ENCODE measurements at regions not wholly inside any gene's neighbourhood (a gene's known extent, or its start where the extent isn't known, plus 50 kb on each side); places are given as distances from the start of the nearest gene placed in this dataset.

- H3K4me3 ChIP-seq: no peak overlapping the region
- TF ChIP-seq CTCF (IDR thresholded peaks at IDR 0.05) (no peak), POLR2A (IDR thresholded peaks at IDR 0.05) (no peak)
- no peaks in the 10 kb centered on the region for H3K36me3 ChIP-seq
- intact Hi-C loops (cut with DNase I): no loop called here
- H3K9me3 ChIP-seq: no peaks in the 10 kb centered on the region
- no peaks in the 10 kb centered on the region for H3K4me1 ChIP-seq
- DNase-seq (no peak), ATAC-seq (no peak)
- peaks cover 0 to 26% (median 0%) of the 10 kb centered on the region in 9 donors for H3K27me3 ChIP-seq
- no peak overlapping the region for H3K27ac ChIP-seq
- WGBS, 4 donors: 80 to 92% (median 85%) methylated on average over 6 of the region's 6 CpGs
These were observed 150.5 kb upstream of the GPR26 start for GRCh38 chr10:123515661-123516060.

- TF ChIP-seq CTCF (IDR thresholded peaks at IDR 0.05): no peak
- TF ChIP-seq POLR2A (IDR thresholded peaks at IDR 0.05): no peak
- DNase-seq: no peak
- peaks cover 0 to 32% (median 0%) of the 10 kb centered on the region in 9 donors for H3K27me3 ChIP-seq
These were observed 149.9 kb upstream of the GPR26 start for GRCh38 chr10:123516291-123516690.

GRCh38 chr10:123517426-123517825, 148.7 kb upstream of the GPR26 start:
- H3K27me3 ChIP-seq: peaks cover 0 to 31% (median 0%) of the 10 kb centered on the region in 9 donors
- 38 to 48% (median 41%) methylated on average over 9 of the region's 9 CpGs for WGBS, 4 donors
- DNase-seq: no peak
- H3K4me1 ChIP-seq: no peaks in the 10 kb centered on the region
- intact Hi-C loops (cut with DNase I): no loop called here
- H3K9me3 ChIP-seq: no peaks in the 10 kb centered on the region
- no peak for ATAC-seq
- H3K36me3 ChIP-seq: no peaks in the 10 kb centered on the region
- TF ChIP-seq POLR2A (IDR thresholded peaks at IDR 0.05): no peak
- TF ChIP-seq CTCF (IDR thresholded peaks at IDR 0.05): no peak
- H3K4me3 ChIP-seq: no peak overlapping the region
- no peak overlapping the region for H3K27ac ChIP-seq

More at GRCh38 chr10:123516291-123516690, 149.9 kb upstream of the GPR26 start:
- no peaks in the 10 kb centered on the region for H3K9me3 ChIP-seq
- no peak overlapping the region for H3K27ac ChIP-seq
- no peak for ATAC-seq
- H3K4me3 ChIP-seq: no peak overlapping the region
- no peaks in the 10 kb centered on the region for H3K4me1 ChIP-seq
- H3K36me3 ChIP-seq: no peaks in the 10 kb centered on the region
- WGBS, 4 donors: 56 to 85% (median 64%) methylated on average over 1 of the region's 1 CpG
- intact Hi-C loops (cut with DNase I): no loop called here

- no peak for DNase-seq
- Histone ChIP-seq H3K9me3 (no peaks in the 10 kb centered on the region), H3K36me3 (no peaks in the 10 kb centered on the region), H3K27ac (no peak overlapping the region), H3K27me3 (peaks cover 0 to 31% (median 0%) of the 10 kb centered on the region in 9 donors), H3K4me3 (no peak overlapping the region), H3K4me1 (no peaks in the 10 kb centered on the region)
- 84 to 94% (median 91%) methylated on average over 4 of the region's 4 CpGs for WGBS, 4 donors
- ATAC-seq: no peak
- no peak for TF ChIP-seq CTCF (IDR thresholded peaks at IDR 0.05)
- intact Hi-C loops (cut with DNase I): no loop called here
These were observed 148.3 kb upstream of the GPR26 start for GRCh38 chr10:123517901-123518300.
